AG04449 (cell line): ENCODE measurements at regions not wholly inside any gene's neighbourhood (a gene's known extent, or its start where the extent isn't known, plus 50 kb on each side); places are given as distances from the start of the nearest gene placed in this dataset.

Source experiments
- CTCF ChIA-PET: fragments of 350-600 bp; formaldehyde crosslinking; extraction: SDS; loops from one replicate; lab custom pipeline; 2021; ENCODE audit warnings: antibody characterized with exemption; lab: Yijun Ruan, JAX
- POLR2A ChIA-PET: fragments of 400-600, 350-600 bp; formaldehyde crosslinking; extraction: SDS; loops from one replicate; lab custom pipeline; 2020; ENCODE audit warnings: antibody characterized with exemption, inconsistent platforms; lab: Yijun Ruan, JAX
- DNase-seq: peaks from one replicate; pipeline ENCODE4 v3.0.0-alpha.2; 2010; ENCODE audit warnings: low read depth, low spot score
- H3K4me3 ChIP-seq: 2 replicates; pipeline ENCODE4 v1.5.1; 2011; ENCODE audit warnings: low read depth, mild to moderate bottlenecking, control low read depth, low read length
- TF ChIP-seq, protein P1 (sequence below): IDR thresholded peaks from one replicate; pipeline ENCODE4 v1.5.1; 2011; ENCODE audit warnings: mild to moderate bottlenecking, moderate library complexity, low read length, control low read depth, inconsistent platforms; ENCODE audit not compliant: insufficient read depth; ENCODE audit errors: missing control alignments

DNA sequence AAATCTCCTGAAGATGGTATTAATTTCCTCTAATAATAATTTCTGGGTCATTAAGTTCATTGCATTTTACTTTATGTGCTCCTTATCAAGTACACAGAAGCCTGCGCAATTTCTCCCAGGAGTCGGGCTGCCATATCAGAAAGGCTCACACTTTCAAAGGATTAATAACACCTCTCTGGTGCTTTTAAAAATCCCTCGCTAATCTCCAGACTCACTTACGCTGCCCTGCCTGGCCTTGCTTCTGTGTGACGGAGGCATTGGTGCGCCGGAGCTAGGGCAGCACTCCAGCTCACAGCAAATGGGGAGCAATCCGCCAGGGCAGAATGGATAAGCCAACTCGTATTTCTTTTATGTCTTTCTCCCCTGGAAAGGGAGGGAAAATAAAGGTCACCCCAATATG is 300.8 kb downstream of the EFNB2 start:
- TF ChIP-seq, protein P1, sequence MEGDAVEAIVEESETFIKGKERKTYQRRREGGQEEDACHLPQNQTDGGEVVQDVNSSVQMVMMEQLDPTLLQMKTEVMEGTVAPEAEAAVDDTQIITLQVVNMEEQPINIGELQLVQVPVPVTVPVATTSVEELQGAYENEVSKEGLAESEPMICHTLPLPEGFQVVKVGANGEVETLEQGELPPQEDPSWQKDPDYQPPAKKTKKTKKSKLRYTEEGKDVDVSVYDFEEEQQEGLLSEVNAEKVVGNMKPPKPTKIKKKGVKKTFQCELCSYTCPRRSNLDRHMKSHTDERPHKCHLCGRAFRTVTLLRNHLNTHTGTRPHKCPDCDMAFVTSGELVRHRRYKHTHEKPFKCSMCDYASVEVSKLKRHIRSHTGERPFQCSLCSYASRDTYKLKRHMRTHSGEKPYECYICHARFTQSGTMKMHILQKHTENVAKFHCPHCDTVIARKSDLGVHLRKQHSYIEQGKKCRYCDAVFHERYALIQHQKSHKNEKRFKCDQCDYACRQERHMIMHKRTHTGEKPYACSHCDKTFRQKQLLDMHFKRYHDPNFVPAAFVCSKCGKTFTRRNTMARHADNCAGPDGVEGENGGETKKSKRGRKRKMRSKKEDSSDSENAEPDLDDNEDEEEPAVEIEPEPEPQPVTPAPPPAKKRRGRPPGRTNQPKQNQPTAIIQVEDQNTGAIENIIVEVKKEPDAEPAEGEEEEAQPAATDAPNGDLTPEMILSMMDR = no peak
- no peak overlapping the region for H3K4me3 ChIP-seq
- POLR2A ChIA-PET = no interaction called here
- CTCF ChIA-PET = no interaction called here
- no peak for DNase-seq

DNA sequence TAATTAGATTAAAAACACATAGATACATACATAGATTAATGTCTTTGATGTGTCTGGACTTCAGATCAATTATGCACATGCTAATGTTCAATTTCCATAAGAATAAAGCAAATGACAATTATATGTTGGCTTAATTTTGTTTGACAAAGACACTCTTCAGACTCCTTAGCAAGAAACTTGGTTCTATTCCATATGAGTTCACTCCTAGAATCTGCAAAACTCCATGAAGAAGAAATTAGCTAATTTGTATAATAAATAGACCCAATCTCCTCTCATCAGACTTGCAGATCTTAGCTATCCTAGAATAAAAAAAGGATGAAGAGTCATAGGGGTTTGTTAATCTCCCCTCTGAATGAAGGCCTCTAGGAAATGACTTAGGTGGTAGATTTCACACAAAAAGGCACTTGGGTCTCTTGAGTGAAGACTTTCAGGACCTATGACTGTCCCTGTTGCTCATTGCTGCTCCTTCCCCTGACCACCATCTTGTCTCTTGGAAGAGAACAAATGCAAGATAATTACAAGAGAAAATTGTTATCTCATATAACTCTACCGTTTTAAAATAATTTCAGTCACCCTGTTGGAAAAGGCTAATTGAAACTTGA is 302.2 kb downstream of the EFNB2 start:
- ChIA-PET POLR2A (no interaction called here), CTCF (no interaction called here)
- DNase-seq = no peak
- H3K4me3 ChIP-seq = no peak overlapping the region
- TF ChIP-seq, protein P1 = no peak

DNA sequence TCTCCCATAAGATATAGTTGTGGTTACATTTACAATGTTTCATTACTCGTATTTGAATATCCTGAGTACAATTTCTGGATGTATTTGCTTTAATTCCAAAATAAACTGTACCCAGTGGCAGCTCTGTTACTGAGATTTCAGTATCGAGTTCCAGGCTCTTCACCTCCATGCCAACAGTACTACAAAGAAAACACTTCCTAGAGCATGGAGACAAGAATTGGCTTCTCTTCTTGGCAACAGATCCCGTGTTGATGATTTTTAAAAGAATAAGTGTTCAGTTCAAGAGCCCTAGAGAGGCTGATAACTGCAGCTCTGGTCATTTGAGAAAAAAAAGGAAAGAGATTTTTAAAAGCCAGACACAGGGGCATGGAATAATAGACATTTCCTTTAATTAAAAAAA is 302.8 kb downstream of the EFNB2 start:
- CTCF ChIA-PET = no interaction called here
- DNase-seq = no peak
- TF ChIP-seq, protein P1 = no peak
- H3K4me3 ChIP-seq = no peak overlapping the region
- POLR2A ChIA-PET = no interaction called here

DNA sequence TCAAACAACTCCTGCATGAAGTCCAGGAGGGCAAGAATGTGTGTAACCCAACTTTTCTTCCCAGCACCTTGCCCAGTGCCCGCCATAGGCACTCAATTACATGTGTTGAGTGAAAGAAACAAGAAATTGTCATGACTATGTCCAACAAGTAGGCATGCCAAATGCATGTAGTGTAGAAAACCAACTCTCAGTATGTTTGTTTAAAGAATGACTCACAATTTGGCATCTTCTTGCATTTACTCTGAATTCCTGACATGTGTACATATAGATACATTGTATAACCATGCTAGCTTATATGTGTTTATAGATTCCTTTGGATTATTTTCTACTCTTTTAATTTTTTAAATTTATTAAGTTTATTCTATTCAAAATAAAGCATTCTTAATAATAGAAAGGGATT is 305.0 kb downstream of the EFNB2 start:
- no peak overlapping the region for H3K4me3 ChIP-seq
- DNase-seq = peak; percentile 19
- ChIA-PET CTCF (no interaction called here), POLR2A (no interaction called here)
- TF ChIP-seq, protein P1 = no peak

DNA sequence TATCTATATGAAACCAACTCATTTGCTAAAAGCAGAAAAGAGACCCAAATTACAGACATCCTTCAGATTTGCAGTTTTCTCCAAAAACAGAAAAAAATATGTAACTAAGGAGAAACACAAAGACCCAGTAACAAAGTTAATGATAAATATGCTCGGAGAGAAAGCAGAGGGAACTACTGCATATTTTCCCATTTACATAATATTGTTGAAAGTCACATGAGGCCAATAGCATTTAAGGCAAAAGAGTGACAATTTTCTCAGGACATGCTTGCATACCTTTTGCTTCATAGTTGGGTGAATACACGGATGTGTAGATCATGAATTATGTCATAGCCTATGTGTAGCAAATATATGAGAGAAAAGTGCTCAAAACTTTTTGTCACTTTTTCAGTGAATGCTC is 310.3 kb downstream of the EFNB2 start:
- ChIA-PET POLR2A (no interaction called here), CTCF (no interaction called here)
- TF ChIP-seq, protein P1 = no peak
- DNase-seq = no peak
- H3K4me3 ChIP-seq = no peak overlapping the region

DNA sequence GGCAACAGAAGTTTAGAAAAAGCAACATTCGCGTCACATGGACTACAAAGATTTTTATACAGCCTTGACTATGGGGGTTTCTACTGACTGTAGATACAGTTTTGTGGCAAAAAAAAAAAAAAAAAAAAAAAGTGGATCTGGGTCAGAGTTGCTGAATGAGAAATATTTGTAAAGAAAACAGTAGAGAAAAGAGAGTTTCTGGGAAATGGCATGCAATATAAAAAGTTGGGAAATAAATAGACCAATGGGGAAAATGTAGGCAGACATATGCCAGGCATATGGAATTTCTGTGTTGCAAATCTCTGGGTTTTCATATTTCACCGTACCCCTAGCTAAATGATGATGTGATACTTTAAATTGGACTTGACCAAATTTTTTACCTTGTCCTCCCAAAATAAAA is 315.3 kb downstream of the EFNB2 start:
- ChIA-PET POLR2A (interaction anchor here (0.6 kb wide), 1 partner anchor 99 kb away, joined by 3 read pairs; no protein-coding TSS in a partner anchor), CTCF (interaction anchor here (1.2 kb wide), 1 partner anchor 11 kb away, joined by 4 read pairs; no protein-coding TSS in a partner anchor)
- H3K4me3 ChIP-seq = no peak overlapping the region
- TF ChIP-seq, protein P1 = no peak
- DNase-seq = no peak
